ENCODE measurements at regions not wholly inside any gene's neighbourhood (a gene's known extent, or its start where the extent isn't known, plus 50 kb on each side); places are given as distances from the start of the nearest gene placed in this dataset.

DNA sequence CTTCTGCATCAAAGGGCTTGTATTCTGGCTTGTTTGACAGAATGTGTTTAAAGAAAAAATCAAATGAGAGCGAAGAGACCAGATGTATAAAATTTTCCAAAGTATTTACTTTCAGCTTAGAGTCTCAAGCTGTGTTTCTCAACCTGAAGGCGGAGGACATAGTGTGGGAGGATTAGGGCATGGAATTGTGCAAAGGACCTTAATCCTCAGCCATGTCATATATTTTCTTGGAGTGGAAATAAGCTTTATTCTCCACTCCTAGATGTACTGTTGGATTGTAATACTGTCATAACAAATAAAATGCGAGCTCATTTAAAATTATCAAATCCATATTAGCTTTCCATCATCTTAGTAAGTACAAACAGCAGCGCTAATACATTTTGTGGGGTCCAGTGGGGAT, 154.0 kb downstream of the PAH start:
- H3K4me3 ChIP-seq (ENCODE audit: low read depth, low read length), result no peak overlapping the region
- H3K36me3 ChIP-seq (replicated peaks), result no peaks in the 10 kb centered on the region
- H3K27me3 ChIP-seq (replicated peaks), result no peaks in the 10 kb centered on the region
- DNase-seq, result no peak
- TF ChIP-seq, protein P1, sequence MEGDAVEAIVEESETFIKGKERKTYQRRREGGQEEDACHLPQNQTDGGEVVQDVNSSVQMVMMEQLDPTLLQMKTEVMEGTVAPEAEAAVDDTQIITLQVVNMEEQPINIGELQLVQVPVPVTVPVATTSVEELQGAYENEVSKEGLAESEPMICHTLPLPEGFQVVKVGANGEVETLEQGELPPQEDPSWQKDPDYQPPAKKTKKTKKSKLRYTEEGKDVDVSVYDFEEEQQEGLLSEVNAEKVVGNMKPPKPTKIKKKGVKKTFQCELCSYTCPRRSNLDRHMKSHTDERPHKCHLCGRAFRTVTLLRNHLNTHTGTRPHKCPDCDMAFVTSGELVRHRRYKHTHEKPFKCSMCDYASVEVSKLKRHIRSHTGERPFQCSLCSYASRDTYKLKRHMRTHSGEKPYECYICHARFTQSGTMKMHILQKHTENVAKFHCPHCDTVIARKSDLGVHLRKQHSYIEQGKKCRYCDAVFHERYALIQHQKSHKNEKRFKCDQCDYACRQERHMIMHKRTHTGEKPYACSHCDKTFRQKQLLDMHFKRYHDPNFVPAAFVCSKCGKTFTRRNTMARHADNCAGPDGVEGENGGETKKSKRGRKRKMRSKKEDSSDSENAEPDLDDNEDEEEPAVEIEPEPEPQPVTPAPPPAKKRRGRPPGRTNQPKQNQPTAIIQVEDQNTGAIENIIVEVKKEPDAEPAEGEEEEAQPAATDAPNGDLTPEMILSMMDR (IDR thresholded peaks at IDR 0.05; ENCODE audit: low read depth, low read length, missing control alignments), result no peak
- in situ Hi-C loops (cut with HindIII; ENCODE audit: low pct_ligation_motif_present, low sequenced_read_pairs), result no loop called here
- no peak overlapping the region for H3K27ac ChIP-seq

DNA sequence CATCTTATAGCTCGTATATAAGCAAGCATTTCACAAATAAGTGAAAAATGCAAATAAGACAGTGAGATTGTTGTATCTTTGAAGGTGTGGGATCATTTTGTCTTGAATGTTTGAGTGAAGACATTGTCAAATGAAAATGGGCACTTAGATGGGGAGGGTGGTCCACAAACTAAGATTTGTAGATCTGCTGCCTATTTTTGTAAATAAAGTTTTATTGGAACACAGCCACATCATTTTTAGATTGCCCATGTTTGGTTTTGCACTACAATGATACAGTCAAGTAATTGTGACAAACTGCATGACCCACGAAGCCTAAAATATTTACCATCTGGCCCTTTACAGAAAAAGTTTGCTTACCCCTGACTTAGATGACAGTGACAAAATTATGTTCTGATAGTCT, 156.7 kb downstream of the PAH start:
- Histone ChIP-seq H3K27me3 (replicated peaks) (no peaks in the 10 kb centered on the region), H3K4me3 (ENCODE audit: low read depth, low read length) (no peak overlapping the region), H3K36me3 (replicated peaks) (no peaks in the 10 kb centered on the region), H3K27ac (no peak overlapping the region)
- DNase-seq, result no peak
- TF ChIP-seq, protein P1 (IDR thresholded peaks at IDR 0.05; ENCODE audit: low read depth, low read length, missing control alignments), result no peak
- in situ Hi-C loops (cut with HindIII; ENCODE audit: low pct_ligation_motif_present, low sequenced_read_pairs), result no loop called here

DNA sequence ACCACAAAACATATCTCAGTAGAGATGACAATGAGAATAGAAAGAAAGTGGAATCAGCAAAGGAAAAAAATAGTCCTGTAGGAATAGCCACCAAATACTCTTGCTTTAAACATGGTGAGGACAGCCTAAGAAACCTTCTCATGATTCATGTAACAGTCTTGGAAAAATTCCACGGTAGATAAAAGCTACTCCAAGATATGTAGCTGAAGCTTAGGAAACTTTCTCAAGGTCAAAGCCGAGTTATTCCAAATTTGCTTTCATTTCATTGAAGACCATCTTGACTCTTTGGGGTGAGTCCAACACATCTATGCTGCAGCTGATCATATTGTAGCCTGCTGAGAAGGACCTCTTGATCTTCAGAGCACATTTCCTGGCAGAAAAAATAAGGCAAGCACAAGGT, 157.6 kb downstream of the PAH start:
- in situ Hi-C loops (cut with HindIII; ENCODE audit: low pct_ligation_motif_present, low sequenced_read_pairs), result no loop called here
- no peak overlapping the region for H3K4me3 ChIP-seq (ENCODE audit: low read depth, low read length)
- no peak for DNase-seq
- H3K36me3 ChIP-seq (replicated peaks), result no peaks in the 10 kb centered on the region
- H3K27ac ChIP-seq, result no peak overlapping the region
- TF ChIP-seq, protein P1 (IDR thresholded peaks at IDR 0.05; ENCODE audit: low read depth, low read length, missing control alignments), result no peak
- H3K27me3 ChIP-seq (replicated peaks), result no peaks in the 10 kb centered on the region

DNA sequence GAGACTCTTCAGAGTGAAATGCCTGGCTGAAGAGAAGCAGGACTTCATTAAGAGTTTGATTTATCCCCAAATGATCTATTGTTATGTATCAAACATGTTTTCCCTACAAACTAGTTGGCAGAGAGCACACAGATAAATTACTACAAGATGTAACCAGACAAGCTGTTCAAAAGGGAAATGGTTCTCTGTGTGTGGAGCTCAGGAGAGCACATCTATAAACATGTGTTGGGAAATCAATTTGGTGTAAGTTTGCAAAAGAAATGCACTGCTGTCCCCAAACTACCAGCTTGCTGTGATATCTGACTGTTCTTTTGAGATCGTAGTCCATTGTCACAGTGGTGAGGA, 159.2 kb downstream of the PAH start:
- TF ChIP-seq, protein P1 (IDR thresholded peaks at IDR 0.05; ENCODE audit: low read depth, low read length, missing control alignments), result no peak
- H3K36me3 ChIP-seq (replicated peaks), result no peaks in the 10 kb centered on the region
- no peak for DNase-seq
- no peaks in the 10 kb centered on the region for H3K27me3 ChIP-seq (replicated peaks)
- H3K27ac ChIP-seq, result no peak overlapping the region
- H3K4me3 ChIP-seq (ENCODE audit: low read depth, low read length), result no peak overlapping the region
- in situ Hi-C loops (cut with HindIII; ENCODE audit: low pct_ligation_motif_present, low sequenced_read_pairs), result no loop called here

DNA sequence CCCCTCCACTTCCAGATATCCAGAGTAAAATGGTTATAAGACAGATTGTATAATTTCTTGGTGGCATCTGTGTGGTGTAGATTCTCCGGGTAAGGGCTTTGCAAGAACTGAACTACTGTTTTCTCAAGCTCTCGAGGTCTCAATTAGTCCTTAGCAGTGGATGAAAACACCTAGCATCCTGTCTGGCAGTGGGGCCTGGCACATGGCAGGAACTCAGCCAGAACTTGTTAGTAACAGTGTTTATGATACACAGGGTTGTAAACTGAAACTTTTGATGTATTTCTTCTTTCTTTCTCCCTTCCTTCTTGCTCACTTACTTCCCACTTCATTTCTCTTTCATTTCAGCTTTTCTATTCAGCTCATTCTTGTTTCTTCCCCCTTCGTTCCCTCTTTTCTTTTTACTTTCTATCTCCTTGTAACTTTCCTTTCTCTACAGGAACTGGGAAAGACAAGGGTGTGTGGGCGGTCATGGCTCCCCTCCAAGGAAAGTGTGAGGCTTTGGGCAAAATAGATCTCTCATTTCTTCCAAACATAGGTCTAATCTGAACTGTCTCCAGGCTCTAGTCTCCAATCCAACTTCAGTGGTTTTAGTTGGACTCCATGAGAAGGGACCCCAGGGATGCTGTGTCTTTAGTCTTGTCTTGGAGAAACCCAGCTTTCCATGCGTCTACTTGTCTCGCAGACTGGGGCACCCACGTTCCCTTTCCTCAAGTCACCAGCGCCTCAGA, 159.7 kb downstream of the PAH start:
- TF ChIP-seq, protein P1 (IDR thresholded peaks at IDR 0.05; ENCODE audit: low read depth, low read length, missing control alignments), result no peak
- DNase-seq, result no peak
- H3K27me3 ChIP-seq (replicated peaks), result no peaks in the 10 kb centered on the region
- no peak overlapping the region for H3K27ac ChIP-seq
- H3K4me3 ChIP-seq (ENCODE audit: low read depth, low read length), result no peak overlapping the region
- in situ Hi-C loops (cut with HindIII; ENCODE audit: low pct_ligation_motif_present, low sequenced_read_pairs), result no loop called here
- H3K36me3 ChIP-seq (replicated peaks), result no peaks in the 10 kb centered on the region

DNA sequence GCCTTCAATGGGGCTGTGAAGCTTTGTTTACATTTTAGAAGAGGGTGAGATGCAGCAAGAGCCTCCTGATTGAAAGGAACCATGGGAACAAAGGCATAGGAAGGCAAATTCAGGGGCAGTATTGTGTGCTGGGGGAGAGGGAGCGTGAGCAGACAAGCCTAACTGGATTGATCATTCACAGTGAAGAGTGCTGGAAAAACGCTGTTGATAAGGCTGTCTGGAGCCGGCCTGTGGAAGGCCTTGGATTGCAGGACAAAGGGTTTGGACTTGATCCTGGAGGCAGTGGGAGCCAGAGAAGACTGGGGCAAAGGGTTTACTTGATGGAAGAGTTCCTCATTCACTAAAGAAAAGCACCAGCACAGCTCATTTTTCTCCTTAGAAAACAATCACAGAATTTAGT, 160.5 kb downstream of the PAH start:
- no peak for DNase-seq
- Histone ChIP-seq H3K4me3 (ENCODE audit: low read depth, low read length) (no peak overlapping the region), H3K27me3 (replicated peaks) (no peaks in the 10 kb centered on the region), H3K27ac (no peak overlapping the region), H3K36me3 (replicated peaks) (no peaks in the 10 kb centered on the region)
- TF ChIP-seq, protein P1 (IDR thresholded peaks at IDR 0.05; ENCODE audit: low read depth, low read length, missing control alignments), result no peak
- in situ Hi-C loops (cut with HindIII; ENCODE audit: low pct_ligation_motif_present, low sequenced_read_pairs), result no loop called here

Measured in brain microvascular endothelial cell (primary cell).